Keratinocyte (primary cell): ENCODE measurements at regions not wholly inside any gene's neighbourhood (a gene's known extent, or its start where the extent isn't known, plus 50 kb on each side); places are given as distances from the start of the nearest gene placed in this dataset.

Experiments
- DNase-seq: peaks from one replicate; pipeline ENCODE4 v3.0.0-alpha.2; 2011; ENCODE audit warnings: low read depth, missing footprints, low spot score
- FAIRE-seq: peaks from 2 replicates; lab custom pipeline; 2011; peaks lifted over from hg19 to GRCh38; lab: Jason Lieb, UNC
- H2AFZ ChIP-seq: 2 replicates; pipeline ENCODE4 v1.6.0; 2012; ENCODE audit warnings: low read length, control low read depth, inconsistent platforms; ENCODE audit not compliant: control insufficient read depth
- H3K27ac ChIP-seq: 2 replicates; pipeline ENCODE4 v1.5.1; 2011; ENCODE audit warnings: low read length; ENCODE audit not compliant: control insufficient read depth, insufficient read depth
- H3K27me3 ChIP-seq: 3 replicates; pipeline ENCODE4 v1.6.0; 2011; ENCODE audit warnings: low read length; ENCODE audit not compliant: control insufficient read depth, insufficient read depth; ENCODE audit errors: extremely low read depth
- H3K36me3 ChIP-seq, 2 experiments: 2 replicates in 1 of 2; 3 replicates in 1 of 2; pipeline ENCODE4 v1.5.1; 2011; ENCODE audit warnings: low read length in 2 of 2, mild to moderate bottlenecking in 1 of 2; ENCODE audit not compliant: control insufficient read depth in 2 of 2, insufficient read depth in 2 of 2; ENCODE audit errors: extremely low read depth in 1 of 2
- H3K4me1 ChIP-seq: 3 replicates; pipeline ENCODE4 v1.5.1; 2011; ENCODE audit warnings: low read length; ENCODE audit not compliant: control insufficient read depth, insufficient read depth; ENCODE audit errors: extremely low read depth
- H3K4me2 ChIP-seq: 3 replicates; pipeline ENCODE4 v1.6.0; 2011; ENCODE audit warnings: low read depth, low read length; ENCODE audit not compliant: control insufficient read depth, insufficient read depth; ENCODE audit errors: extremely low read depth
- H3K4me3 ChIP-seq, 3 experiments: fragments of 200-600 bp in 1 of 3; sonication (generic) in 1 of 3; 2 replicates in 2 of 3; 3 replicates in 1 of 3; pipeline ENCODE4 v1.5.1; 2011 to 2016; ENCODE audit warnings: low read length in 3 of 3, mild to moderate bottlenecking in 3 of 3, control low read depth in 2 of 3, inconsistent platforms in 1 of 3, low read depth in 1 of 3, mixed read lengths in 1 of 3, mixed run types in 1 of 3, moderate library complexity in 1 of 3; ENCODE audit not compliant: control insufficient read depth in 2 of 3, insufficient read depth in 2 of 3; ENCODE audit errors: extremely low read depth in 1 of 3
- H3K79me2 ChIP-seq: 2 replicates; pipeline ENCODE4 v1.6.0; 2012; ENCODE audit warnings: low read length; ENCODE audit not compliant: control insufficient read depth, insufficient read depth
- H3K9ac ChIP-seq: 3 replicates; pipeline ENCODE4 v1.6.0; 2011; ENCODE audit warnings: low read length; ENCODE audit not compliant: control insufficient read depth, insufficient read depth; ENCODE audit errors: extremely low read depth
- H3K9me1 ChIP-seq: 3 replicates; pipeline ENCODE4 v1.6.0; 2011; ENCODE audit warnings: low read length; ENCODE audit not compliant: control insufficient read depth, insufficient read depth; ENCODE audit errors: extremely low read depth
- H3K9me3 ChIP-seq: 2 replicates; pipeline ENCODE4 v1.5.1; 2012; ENCODE audit warnings: low read depth, low read length; ENCODE audit not compliant: control insufficient read depth
- H4K20me1 ChIP-seq: 3 replicates; pipeline ENCODE4 v1.6.0; 2011; ENCODE audit warnings: low read length; ENCODE audit not compliant: control insufficient read depth, insufficient read depth; ENCODE audit errors: extremely low read depth
- EZH2 ChIP-seq: IDR thresholded peaks from one replicate; pipeline ENCODE4 v1.6.1; 2012; ENCODE audit warnings: inconsistent platforms, mild to moderate bottlenecking, low read length, moderate library complexity
- dilution Hi-C: fragments of 300-500 bp; cut with MboI; formaldehyde crosslinking; loops from one replicate; pipeline ENCODE4 v1.7.0; 2020; ENCODE audit warnings: low sequenced_read_pairs; ENCODE audit not compliant: extremely low pct_ligation_motif_present
- TF ChIP-seq, protein P1 (sequence below), 3 experiments: IDR thresholded peaks in 1 of 3; conservative IDR thresholded peaks in 1 of 3; optimal IDR thresholded peaks in 1 of 3; 2 replicates in 2 of 3; 3 replicates in 1 of 3; pipeline versions ENCODE3 to v1.5.1; 2011; ENCODE audit warnings: low read length in 3 of 3, mild to moderate bottlenecking in 3 of 3, moderate library complexity in 2 of 3, control low read depth in 1 of 3, inconsistent platforms in 1 of 3; ENCODE audit not compliant: insufficient read depth in 2 of 3; ENCODE audit errors: extremely low read depth in 1 of 3

- FAIRE-seq (no peak), DNase-seq (no peak)
- dilution Hi-C loops: no loop called here
- TF ChIP-seq, protein P1, sequence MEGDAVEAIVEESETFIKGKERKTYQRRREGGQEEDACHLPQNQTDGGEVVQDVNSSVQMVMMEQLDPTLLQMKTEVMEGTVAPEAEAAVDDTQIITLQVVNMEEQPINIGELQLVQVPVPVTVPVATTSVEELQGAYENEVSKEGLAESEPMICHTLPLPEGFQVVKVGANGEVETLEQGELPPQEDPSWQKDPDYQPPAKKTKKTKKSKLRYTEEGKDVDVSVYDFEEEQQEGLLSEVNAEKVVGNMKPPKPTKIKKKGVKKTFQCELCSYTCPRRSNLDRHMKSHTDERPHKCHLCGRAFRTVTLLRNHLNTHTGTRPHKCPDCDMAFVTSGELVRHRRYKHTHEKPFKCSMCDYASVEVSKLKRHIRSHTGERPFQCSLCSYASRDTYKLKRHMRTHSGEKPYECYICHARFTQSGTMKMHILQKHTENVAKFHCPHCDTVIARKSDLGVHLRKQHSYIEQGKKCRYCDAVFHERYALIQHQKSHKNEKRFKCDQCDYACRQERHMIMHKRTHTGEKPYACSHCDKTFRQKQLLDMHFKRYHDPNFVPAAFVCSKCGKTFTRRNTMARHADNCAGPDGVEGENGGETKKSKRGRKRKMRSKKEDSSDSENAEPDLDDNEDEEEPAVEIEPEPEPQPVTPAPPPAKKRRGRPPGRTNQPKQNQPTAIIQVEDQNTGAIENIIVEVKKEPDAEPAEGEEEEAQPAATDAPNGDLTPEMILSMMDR (optimal IDR thresholded peaks at IDR 0.05 in 1 of 3, IDR thresholded peaks at IDR 0.05 in 1 of 3, conservative IDR thresholded peaks at IDR 0.05 in 1 of 3; ENCODE audit: extremely low read depth in 1 of 3, insufficient read depth in 2 of 3, low read length in 3 of 3): no peak
- no peak for TF ChIP-seq EZH2
- Histone ChIP-seq H3K27ac (no peak overlapping the region), H3K36me3 (no peaks in the 10 kb centered on the region), H3K27me3 (no peaks in the 10 kb centered on the region), H3K9me3 (no peaks in the 10 kb centered on the region), H3K4me1 (no peaks in the 10 kb centered on the region), H3K9me1 (no peaks in the 10 kb centered on the region), H3K4me3 (no peak overlapping the region), H2AFZ (no peak overlapping the region), H3K79me2 (no peaks in the 10 kb centered on the region), H3K4me2 (no peak overlapping the region), H3K9ac (no peak overlapping the region), H4K20me1 (no peaks in the 10 kb centered on the region)
These were observed 177.6 kb upstream of the CDH20 start for GRCh38 chr18:61155586-61155985.

DNA sequence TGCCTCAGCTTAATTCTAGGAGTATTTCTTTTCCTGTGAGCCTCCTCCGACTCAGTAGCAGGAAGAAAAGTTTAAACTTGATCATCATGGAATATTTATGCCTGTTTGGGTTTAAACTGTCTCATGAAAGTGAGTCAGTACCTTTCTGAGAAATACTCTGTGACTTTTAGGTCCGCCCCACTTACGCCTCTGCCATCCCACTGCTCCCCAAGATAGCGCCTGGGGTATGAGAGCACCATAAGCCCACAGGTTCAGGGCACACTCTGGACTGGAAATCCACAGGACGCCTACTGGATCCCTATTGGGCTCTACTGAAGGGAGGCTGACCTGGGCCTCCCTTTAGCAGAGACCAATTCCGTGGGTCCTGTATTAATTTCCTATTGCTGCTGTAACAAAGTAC is 175.8 kb upstream of the CDH20 start:
- Histone ChIP-seq H4K20me1 (no peaks in the 10 kb centered on the region), H3K27me3 (no peaks in the 10 kb centered on the region), H3K9me3 (no peaks in the 10 kb centered on the region), H3K79me2 (no peaks in the 10 kb centered on the region), H3K27ac (no peak overlapping the region), H3K9me1 (no peaks in the 10 kb centered on the region), H3K4me1 (no peaks in the 10 kb centered on the region), H2AFZ (no peak overlapping the region), H3K4me2 (no peak overlapping the region), H3K4me3 (no peak overlapping the region), H3K9ac (no peak overlapping the region), H3K36me3 (no peaks in the 10 kb centered on the region)
- TF ChIP-seq EZH2: no peak
- TF ChIP-seq, protein P1 (optimal IDR thresholded peaks at IDR 0.05 in 1 of 3, IDR thresholded peaks at IDR 0.05 in 1 of 3, conservative IDR thresholded peaks at IDR 0.05 in 1 of 3; ENCODE audit: extremely low read depth in 1 of 3, insufficient read depth in 2 of 3, low read length in 3 of 3): no peak
- dilution Hi-C loops: no loop called here
- DNase-seq (no peak), FAIRE-seq (no peak)
